Fibroblast of lung (primary cell): ENCODE measurements at regions not wholly inside any gene's neighbourhood (a gene's known extent, or its start where the extent isn't known, plus 50 kb on each side); places are given as distances from the start of the nearest gene placed in this dataset.

Experiments used
- DNase-seq, 2 donors: peaks; one replicate each; pipeline versions ENCODE4 v3.0.0 to v3.0.0-alpha.2; 2010; ENCODE audit warnings: low read depth in 2 of 2
- H2AFZ ChIP-seq: 2 replicates; pipeline ENCODE4 v1.5.1; 2012; ENCODE audit warnings: low read length, control low read depth, inconsistent platforms
- H3K27ac ChIP-seq: 2 replicates; pipeline ENCODE4 v1.5.1; 2011; ENCODE audit warnings: low read length, control low read depth; ENCODE audit not compliant: insufficient read depth
- H3K27me3 ChIP-seq: 2 replicates; pipeline ENCODE4 v1.5.1; 2011; ENCODE audit warnings: mild to moderate bottlenecking, low read length; ENCODE audit not compliant: control insufficient read depth, insufficient read depth
- H3K36me3 ChIP-seq: 2 replicates; pipeline ENCODE4 v1.5.1; 2011; ENCODE audit warnings: low read length; ENCODE audit not compliant: control insufficient read depth, insufficient read depth
- H3K4me1 ChIP-seq: 2 replicates; pipeline ENCODE4 v1.5.1; 2011; ENCODE audit warnings: low read length; ENCODE audit not compliant: control insufficient read depth, insufficient read depth; ENCODE audit errors: extremely low read depth
- H3K4me2 ChIP-seq: 2 replicates; pipeline ENCODE4 v1.5.1; 2011; ENCODE audit warnings: low read length, control low read depth; ENCODE audit not compliant: insufficient read depth; ENCODE audit errors: extremely low read depth
- H3K4me3 ChIP-seq, 4 experiments: fragments of 200-600 bp in 1 of 4; sonication (generic) in 1 of 4; replicated peaks in 1 of 4; 2 replicates each; pipeline ENCODE4 v1.5.1; 2011 to 2016; ENCODE audit warnings: low read length in 4 of 4, low read depth in 3 of 4, mild to moderate bottlenecking in 3 of 4, control low read depth in 2 of 4, inconsistent platforms in 1 of 4, mixed read lengths in 1 of 4; ENCODE audit not compliant: insufficient read depth in 1 of 4; ENCODE audit errors: control extremely low read depth in 1 of 4
- H3K79me2 ChIP-seq: 2 replicates; pipeline ENCODE4 v1.5.1; 2012; ENCODE audit warnings: mild to moderate bottlenecking, low read length, inconsistent platforms; ENCODE audit not compliant: control insufficient read depth, insufficient read depth
- H3K9ac ChIP-seq: 2 replicates; pipeline ENCODE4 v1.5.1; 2011; ENCODE audit warnings: mild to moderate bottlenecking, low read length, control low read depth; ENCODE audit not compliant: insufficient read depth
- H3K9me3 ChIP-seq: 2 replicates; pipeline ENCODE4 v1.5.1; 2012; ENCODE audit warnings: low read depth, low read length; ENCODE audit not compliant: control insufficient read depth, insufficient read depth
- H4K20me1 ChIP-seq: 2 replicates; pipeline ENCODE4 v1.5.1; 2011; ENCODE audit warnings: low read length; ENCODE audit not compliant: control insufficient read depth, insufficient read depth; ENCODE audit errors: extremely low read depth
- EZH2 ChIP-seq: IDR thresholded peaks from 2 replicates; pipeline ENCODE4 v1.5.1; 2012; ENCODE audit warnings: low read length, control low read depth, mild to moderate bottlenecking; ENCODE audit errors: missing control alignments
- TF ChIP-seq, protein P1 (sequence below), 2 donors: IDR thresholded peaks in 1 of 2; conservative IDR thresholded peaks in 1 of 2; 1 replicate in 1 of 2; 2 replicates in 1 of 2; pipeline ENCODE4 v1.5.1; 2011 to 2012; ENCODE audit warnings: low read length in 2 of 2, control low read depth in 1 of 2, inconsistent platforms in 1 of 2, low read depth in 1 of 2, mild to moderate bottlenecking in 1 of 2

DNA sequence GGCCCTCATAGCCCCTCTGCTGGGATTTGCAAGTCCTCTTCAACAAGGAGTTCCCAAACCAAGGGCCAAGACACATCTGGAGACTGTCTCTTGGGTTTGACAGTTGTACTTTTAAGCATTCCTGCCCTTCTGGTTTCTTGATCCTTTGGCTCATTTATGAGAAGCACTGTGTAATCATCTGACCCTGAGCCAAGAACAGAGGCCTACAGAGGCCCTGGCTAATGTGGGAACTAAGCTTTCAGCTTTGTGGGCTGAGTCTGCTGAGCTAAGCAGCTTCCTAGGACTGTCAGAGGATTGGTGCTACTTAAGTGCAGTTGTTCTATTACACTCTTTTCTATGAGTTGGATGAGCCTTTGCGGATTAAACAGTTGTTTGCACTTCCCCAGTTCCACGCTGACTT, 178.3 kb downstream of the KBTBD8 start:
- TF ChIP-seq EZH2, result no peak
- TF ChIP-seq, protein P1, sequence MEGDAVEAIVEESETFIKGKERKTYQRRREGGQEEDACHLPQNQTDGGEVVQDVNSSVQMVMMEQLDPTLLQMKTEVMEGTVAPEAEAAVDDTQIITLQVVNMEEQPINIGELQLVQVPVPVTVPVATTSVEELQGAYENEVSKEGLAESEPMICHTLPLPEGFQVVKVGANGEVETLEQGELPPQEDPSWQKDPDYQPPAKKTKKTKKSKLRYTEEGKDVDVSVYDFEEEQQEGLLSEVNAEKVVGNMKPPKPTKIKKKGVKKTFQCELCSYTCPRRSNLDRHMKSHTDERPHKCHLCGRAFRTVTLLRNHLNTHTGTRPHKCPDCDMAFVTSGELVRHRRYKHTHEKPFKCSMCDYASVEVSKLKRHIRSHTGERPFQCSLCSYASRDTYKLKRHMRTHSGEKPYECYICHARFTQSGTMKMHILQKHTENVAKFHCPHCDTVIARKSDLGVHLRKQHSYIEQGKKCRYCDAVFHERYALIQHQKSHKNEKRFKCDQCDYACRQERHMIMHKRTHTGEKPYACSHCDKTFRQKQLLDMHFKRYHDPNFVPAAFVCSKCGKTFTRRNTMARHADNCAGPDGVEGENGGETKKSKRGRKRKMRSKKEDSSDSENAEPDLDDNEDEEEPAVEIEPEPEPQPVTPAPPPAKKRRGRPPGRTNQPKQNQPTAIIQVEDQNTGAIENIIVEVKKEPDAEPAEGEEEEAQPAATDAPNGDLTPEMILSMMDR (conservative IDR thresholded peaks at IDR 0.05 in 1 of 2, IDR thresholded peaks at IDR 0.05 in 1 of 2; ENCODE audit: low read depth in 1 of 2, low read length in 2 of 2), result no peak
- H3K79me2 ChIP-seq, result no peaks in the 10 kb centered on the region
- H3K27ac ChIP-seq, result no peak overlapping the region
- H3K9me3 ChIP-seq, result no peaks in the 10 kb centered on the region
- no peak overlapping the region for H2AFZ ChIP-seq
- no peaks in the 10 kb centered on the region for H3K4me1 ChIP-seq
- H3K27me3 ChIP-seq, result no peaks in the 10 kb centered on the region
- DNase-seq, result no peak
- no peaks in the 10 kb centered on the region for H3K36me3 ChIP-seq
- H4K20me1 ChIP-seq, result no peaks in the 10 kb centered on the region
- H3K4me3 ChIP-seq, result no peak overlapping the region
- H3K9ac ChIP-seq, result no peak overlapping the region
- H3K4me2 ChIP-seq, result no peak overlapping the region

DNA sequence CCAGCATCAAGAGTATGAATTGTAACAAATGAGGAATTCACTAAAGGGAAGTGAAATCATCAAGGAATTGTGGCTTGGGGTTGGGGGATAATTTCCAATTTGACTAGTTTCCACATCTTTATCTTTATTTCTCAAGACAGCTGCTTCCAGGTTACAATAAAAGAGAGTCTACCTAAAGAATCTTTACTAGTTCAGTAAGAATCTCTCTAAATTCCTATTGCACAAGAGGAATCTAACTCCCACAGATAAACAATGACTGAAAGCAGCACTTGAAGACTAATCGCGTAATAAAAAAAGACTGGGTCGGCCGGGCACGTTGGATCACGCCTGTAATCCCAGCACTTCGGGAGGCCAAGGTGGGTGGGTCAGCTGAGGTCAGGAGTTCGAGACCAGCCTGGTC, 194.4 kb downstream of the KBTBD8 start:
- TF ChIP-seq EZH2, result no peak
- TF ChIP-seq, protein P1 (conservative IDR thresholded peaks at IDR 0.05 in 1 of 2, IDR thresholded peaks at IDR 0.05 in 1 of 2; ENCODE audit: low read depth in 1 of 2, low read length in 2 of 2), result no peak
- H3K9me3 ChIP-seq, result no peaks in the 10 kb centered on the region
- H3K9ac ChIP-seq, result no peak overlapping the region
- H4K20me1 ChIP-seq, result no peaks in the 10 kb centered on the region
- H3K27ac ChIP-seq, result no peak overlapping the region
- no peaks in the 10 kb centered on the region for H3K36me3 ChIP-seq
- no peak overlapping the region for H3K4me3 ChIP-seq
- H3K27me3 ChIP-seq, result no peaks in the 10 kb centered on the region
- DNase-seq, result no peak
- no peaks in the 10 kb centered on the region for H3K4me1 ChIP-seq
- H2AFZ ChIP-seq, result no peak overlapping the region
- H3K4me2 ChIP-seq, result no peak overlapping the region
- H3K79me2 ChIP-seq, result no peaks in the 10 kb centered on the region

DNA sequence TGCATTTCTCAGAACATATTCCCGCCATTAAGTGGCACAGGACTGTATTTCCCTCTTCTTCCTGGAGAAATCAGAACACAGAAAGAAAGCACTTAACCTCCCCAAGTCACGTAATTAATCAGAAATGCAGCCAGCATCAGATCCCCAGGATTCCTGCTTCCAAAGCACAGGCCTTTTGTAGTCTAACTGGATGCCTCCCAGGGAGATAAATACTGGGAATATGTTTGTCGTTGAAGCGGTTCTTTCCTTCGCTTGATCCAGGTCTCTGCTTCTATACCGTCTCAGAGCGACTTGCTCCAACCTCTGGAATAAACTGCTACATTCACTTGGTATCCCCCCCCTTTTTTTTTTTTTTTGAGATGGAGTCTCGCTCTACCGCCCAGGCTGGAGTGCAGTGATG, 198.6 kb downstream of the KBTBD8 start:
- no peak overlapping the region for H3K4me3 ChIP-seq
- TF ChIP-seq, protein P1 (conservative IDR thresholded peaks at IDR 0.05 in 1 of 2, IDR thresholded peaks at IDR 0.05 in 1 of 2; ENCODE audit: low read depth in 1 of 2, low read length in 2 of 2), result no peak
- no peak for TF ChIP-seq EZH2
- no peaks in the 10 kb centered on the region for H3K4me1 ChIP-seq
- no peaks in the 10 kb centered on the region for H3K79me2 ChIP-seq
- no peak overlapping the region for H3K4me2 ChIP-seq
- H3K36me3 ChIP-seq, result no peaks in the 10 kb centered on the region
- DNase-seq, result no peak
- no peaks in the 10 kb centered on the region for H3K27me3 ChIP-seq
- H3K9me3 ChIP-seq, result no peaks in the 10 kb centered on the region
- no peak overlapping the region for H3K27ac ChIP-seq
- no peak overlapping the region for H3K9ac ChIP-seq
- H2AFZ ChIP-seq, result no peak overlapping the region
- H4K20me1 ChIP-seq, result no peaks in the 10 kb centered on the region
